Suprapubic skin (tissue), 3 donors: ENCODE measurements at regions not wholly inside any gene's neighbourhood (a gene's known extent, or its start where the extent isn't known, plus 50 kb on each side); places are given as distances from the start of the nearest gene placed in this dataset.

Experiments
- POLR2AphosphoS5 ChIP-seq, 3 donors: sonication (generic); formaldehyde crosslinking; IDR thresholded peaks; one replicate each; pipeline ENCODE4 v1.6.1; 2017; ENCODE audit warnings: antibody characterized with exemption in 3 of 3
- TF ChIP-seq, protein P1 (sequence below), 2 donors: fragments of 200-600 bp in 1 of 2; fragments of 450-650 bp in 1 of 2; sonication (generic) in 1 of 2; IDR thresholded peaks; one replicate each; pipeline ENCODE4 v1.5.1; 2016 to 2019; ENCODE audit warnings: antibody characterized with exemption in 2 of 2, mild to moderate bottlenecking in 1 of 2, moderate library complexity in 1 of 2

DNA sequence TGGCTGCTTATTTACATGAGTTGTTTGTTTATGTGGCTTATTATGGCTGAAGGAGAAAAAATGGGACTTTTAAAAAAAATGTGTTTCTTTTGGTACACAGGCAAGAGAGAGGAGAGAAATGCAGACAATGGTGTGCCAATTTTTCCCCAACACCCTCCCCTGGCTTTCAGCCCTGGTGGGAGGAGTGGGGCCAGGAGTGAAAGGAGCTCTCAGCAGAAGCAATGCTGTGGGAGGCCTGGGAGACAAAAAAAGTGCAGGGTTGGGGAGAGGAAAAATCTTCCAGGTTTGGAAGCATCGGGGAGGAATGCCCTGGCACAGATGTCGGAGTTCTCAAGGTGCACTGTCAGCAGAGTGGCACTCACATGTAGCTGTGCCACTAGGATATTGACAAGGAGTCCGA lies 117.7 kb upstream of the FOXB1 start:
- no peak for TF ChIP-seq POLR2AphosphoS5 (IDR thresholded peaks at IDR 0.05)
- TF ChIP-seq, protein P1, sequence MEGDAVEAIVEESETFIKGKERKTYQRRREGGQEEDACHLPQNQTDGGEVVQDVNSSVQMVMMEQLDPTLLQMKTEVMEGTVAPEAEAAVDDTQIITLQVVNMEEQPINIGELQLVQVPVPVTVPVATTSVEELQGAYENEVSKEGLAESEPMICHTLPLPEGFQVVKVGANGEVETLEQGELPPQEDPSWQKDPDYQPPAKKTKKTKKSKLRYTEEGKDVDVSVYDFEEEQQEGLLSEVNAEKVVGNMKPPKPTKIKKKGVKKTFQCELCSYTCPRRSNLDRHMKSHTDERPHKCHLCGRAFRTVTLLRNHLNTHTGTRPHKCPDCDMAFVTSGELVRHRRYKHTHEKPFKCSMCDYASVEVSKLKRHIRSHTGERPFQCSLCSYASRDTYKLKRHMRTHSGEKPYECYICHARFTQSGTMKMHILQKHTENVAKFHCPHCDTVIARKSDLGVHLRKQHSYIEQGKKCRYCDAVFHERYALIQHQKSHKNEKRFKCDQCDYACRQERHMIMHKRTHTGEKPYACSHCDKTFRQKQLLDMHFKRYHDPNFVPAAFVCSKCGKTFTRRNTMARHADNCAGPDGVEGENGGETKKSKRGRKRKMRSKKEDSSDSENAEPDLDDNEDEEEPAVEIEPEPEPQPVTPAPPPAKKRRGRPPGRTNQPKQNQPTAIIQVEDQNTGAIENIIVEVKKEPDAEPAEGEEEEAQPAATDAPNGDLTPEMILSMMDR (IDR thresholded peaks at IDR 0.05), result no peak
